ENCODE measurements at regions not wholly inside any gene's neighbourhood (a gene's known extent, or its start where the extent isn't known, plus 50 kb on each side); places are given as distances from the start of the nearest gene placed in this dataset.
A peak's percentile ranks its signal among the peaks of the same experiment; 100 is the strongest.

DNA sequence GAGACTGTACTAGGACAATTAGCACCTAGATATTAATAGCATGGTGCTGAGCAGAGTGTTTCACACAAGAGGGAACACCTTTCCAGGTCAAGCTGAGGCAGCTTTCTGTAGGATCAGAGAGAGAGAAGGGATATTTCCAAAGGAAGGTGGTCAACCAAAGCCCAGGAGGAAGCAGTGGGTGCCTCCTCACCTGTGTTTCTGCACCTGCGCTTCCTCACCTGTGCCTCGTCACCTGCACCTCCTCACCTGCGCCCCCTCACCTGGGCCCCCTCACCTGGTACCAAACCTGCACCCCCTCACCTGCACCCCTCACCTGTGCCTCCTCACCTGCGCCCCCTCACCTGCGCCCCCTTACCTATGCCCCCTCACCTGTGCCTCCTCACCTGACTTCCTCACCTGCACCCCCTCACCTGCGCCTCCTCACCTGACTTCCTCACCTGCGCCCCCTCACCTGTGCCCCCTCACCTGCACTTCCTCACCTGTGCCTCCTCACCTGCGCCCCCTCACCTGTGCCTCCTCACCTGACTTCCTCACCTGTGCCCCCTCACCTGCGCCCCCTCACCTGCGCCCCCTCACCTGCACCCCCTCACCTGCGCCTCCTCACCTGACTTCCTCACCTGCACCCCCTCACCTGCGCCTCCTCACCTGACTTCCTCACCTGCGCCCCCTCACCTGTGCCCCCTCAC, 67.9 kb downstream of the TTLL2 start:
- no peaks in the 10 kb centered on the region for H3K36me3 Mint-ChIP-seq (ENCODE audit: low read depth)
- no peaks in the 10 kb centered on the region for H3K4me1 Mint-ChIP-seq
- no peaks in the 10 kb centered on the region for H3K27me3 Mint-ChIP-seq
- H3K4me3 Mint-ChIP-seq: no peak overlapping the region
- H3K9me3 Mint-ChIP-seq: no peaks in the 10 kb centered on the region
- peak overlapping the region; percentile 60 for H3K27ac Mint-ChIP-seq
- DNase-seq (no peak), ATAC-seq (no peak)

GRCh38 chr6:167393731-167394130, 68.8 kb downstream of the TTLL2 start:
- DNase-seq (no peak), ATAC-seq (no peak)
- Mint-ChIP-seq H3K4me3 (no peak overlapping the region), H3K27ac (no peak overlapping the region), H3K9me3 (no peaks in the 10 kb centered on the region), H3K27me3 (no peaks in the 10 kb centered on the region), H3K4me1 (no peaks in the 10 kb centered on the region), H3K36me3 (ENCODE audit: low read depth) (no peaks in the 10 kb centered on the region)

GRCh38 chr6:167394339-167394738, 69.5 kb downstream of the TTLL2 start:
- Mint-ChIP-seq H3K27me3 (no peaks in the 10 kb centered on the region), H3K36me3 (ENCODE audit: low read depth) (no peaks in the 10 kb centered on the region), H3K4me3 (no peak overlapping the region), H3K9me3 (no peaks in the 10 kb centered on the region), H3K27ac (no peak overlapping the region), H3K4me1 (no peaks in the 10 kb centered on the region)
- DNase-seq (no peak), ATAC-seq (no peak)

DNA sequence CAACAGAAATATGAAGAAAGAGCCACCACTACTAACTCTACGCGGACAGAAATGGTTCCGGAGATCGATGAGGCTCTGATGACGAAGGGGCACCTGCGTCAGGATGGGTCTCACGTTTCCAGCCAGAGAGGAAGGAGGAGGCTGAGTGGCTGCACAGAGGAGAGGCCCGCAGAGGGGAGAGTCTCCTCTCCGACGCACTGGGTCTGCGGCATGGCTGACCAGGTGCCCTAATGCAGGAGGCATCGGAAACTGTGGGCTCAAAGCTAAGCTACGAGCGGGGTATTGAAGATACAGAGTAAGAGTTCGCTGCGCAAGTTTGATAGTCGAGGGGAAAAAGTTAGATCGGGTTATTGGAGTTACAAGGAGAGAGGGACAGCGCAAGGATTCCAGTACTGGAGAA, 69.9 kb downstream of the TTLL2 start:
- DNase-seq: no peak
- Mint-ChIP-seq H3K27ac (no peak overlapping the region), H3K9me3 (no peaks in the 10 kb centered on the region), H3K36me3 (ENCODE audit: low read depth) (no peaks in the 10 kb centered on the region), H3K4me1 (no peaks in the 10 kb centered on the region), H3K27me3 (no peaks in the 10 kb centered on the region), H3K4me3 (no peak overlapping the region)
- no peak for ATAC-seq

GRCh38 chr6:167396068-167396658, 71.3 kb downstream of the TTLL2 start:
- no peak overlapping the region for H3K27ac Mint-ChIP-seq

DNA sequence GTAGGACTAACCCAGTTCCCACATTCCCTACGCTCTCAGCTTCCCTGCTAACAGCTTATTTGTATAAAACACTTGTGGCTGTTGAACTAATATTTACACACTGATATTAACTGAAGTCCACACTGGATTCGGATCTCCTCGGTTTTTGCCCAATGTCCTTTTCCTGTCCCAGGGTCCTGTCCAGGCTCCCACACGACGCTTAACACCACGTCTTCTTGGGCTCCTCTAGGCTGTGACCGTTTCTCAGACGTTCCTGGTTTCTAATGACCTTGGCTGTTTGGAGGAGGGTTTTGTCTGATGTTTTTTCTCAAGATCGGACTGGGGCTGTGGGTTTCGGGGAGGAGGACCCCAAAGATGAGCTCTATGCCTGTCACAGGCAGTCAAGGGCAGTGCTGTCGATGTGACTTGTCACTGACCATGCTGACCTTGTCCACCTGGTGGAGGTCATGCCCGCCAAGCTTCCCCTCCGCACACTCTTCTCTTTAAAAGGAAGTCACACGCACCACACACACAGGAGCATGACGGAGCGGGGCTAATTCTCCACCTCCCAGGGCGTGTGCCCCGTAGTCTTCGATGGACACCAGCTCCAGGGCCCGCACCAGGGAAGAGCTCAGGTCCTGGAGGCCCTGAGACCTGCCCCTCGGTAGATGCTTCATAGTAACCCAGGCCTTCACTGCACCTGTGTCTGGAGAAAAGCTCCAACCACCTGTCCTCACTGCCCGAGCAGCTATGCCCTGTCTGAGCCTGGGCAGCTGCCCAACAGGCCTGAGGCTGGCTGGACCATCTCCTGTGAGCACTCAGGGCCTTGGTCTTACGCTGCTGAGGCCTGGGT, 72.0 kb downstream of the TTLL2 start:
- Mint-ChIP-seq H3K4me3 (no peak overlapping the region), H3K9me3 (no peaks in the 10 kb centered on the region), H3K27me3 (peaks cover 2% of the 10 kb centered on the region), H3K27ac (no peak overlapping the region), H3K36me3 (ENCODE audit: low read depth) (no peaks in the 10 kb centered on the region), H3K4me1 (no peaks in the 10 kb centered on the region)
- no peak for ATAC-seq
- no peak for DNase-seq

More at GRCh38 chr6:167396068-167396658, 71.3 kb downstream of the TTLL2 start:
- Mint-ChIP-seq H3K4me1 (no peaks in the 10 kb centered on the region), H3K4me3 (no peak overlapping the region), H3K27me3 (peaks cover 2% of the 10 kb centered on the region), H3K36me3 (ENCODE audit: low read depth) (no peaks in the 10 kb centered on the region), H3K9me3 (no peaks in the 10 kb centered on the region)
- no peak for ATAC-seq
- DNase-seq: no peak

DNA sequence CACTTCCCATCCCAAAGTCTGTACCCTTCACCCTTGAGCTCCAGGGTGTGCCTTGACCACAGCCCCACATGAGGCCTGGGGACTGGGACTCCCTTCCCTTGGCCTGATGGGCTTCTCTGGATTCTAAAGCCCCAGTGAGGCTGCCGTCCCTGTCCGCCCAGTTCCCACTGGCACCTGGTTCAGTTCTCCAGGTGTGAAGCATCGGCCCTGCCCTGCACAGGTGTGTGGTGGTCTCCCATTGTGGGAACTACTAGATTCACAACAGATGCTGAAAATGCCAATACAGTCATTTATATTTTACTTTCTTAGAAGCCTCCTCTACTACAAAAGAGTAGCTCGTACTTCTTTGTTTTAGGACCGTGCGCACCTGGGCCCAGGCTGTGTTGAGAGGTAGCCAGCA, 72.8 kb downstream of the TTLL2 start:
- Mint-ChIP-seq H3K27ac (no peak overlapping the region), H3K27me3 (peaks cover 2% of the 10 kb centered on the region), H3K36me3 (ENCODE audit: low read depth) (no peaks in the 10 kb centered on the region), H3K9me3 (no peaks in the 10 kb centered on the region), H3K4me1 (no peaks in the 10 kb centered on the region), H3K4me3 (no peak overlapping the region)
- no peak for DNase-seq
- ATAC-seq: no peak

DNA sequence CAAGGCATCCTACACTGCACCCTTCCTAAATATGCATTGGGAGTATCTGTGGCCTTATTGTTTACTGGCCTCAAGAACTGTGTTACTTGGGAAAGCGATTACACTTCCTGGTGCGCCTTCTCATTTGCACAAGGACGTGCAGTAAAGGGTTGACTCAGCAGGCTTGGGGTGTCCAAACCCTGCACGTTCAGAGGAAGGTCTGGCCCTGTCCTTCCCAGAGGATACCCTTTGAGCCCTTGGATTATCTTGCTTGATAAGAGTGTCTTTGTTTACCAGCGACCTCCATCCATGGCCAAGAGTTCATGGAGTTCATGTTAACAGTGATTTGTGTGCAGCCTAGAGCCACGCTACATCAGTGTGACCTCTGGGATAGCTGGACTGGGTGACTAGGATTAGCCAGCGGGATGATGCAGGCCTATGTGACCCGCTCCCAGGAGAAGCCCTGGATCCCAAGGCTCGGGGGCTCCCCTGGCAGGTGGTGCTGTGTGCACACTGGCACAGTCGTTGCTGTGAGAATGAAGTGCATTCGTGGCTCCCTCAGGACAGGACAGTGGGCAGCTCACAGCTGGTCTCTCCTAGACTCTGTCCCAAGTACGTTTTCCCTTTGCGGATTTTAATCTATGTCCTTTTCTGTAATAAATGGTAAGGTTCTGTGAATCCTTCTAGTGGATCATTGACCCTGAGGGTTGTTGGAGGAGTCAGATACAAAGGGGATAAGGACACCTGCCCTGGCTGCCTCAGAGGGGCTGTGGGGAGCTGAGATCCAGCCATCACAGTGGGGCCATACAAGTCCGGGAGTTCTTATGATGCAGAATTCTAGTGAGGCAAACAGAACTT, 73.5 kb downstream of the TTLL2 start:
- Mint-ChIP-seq H3K36me3 (ENCODE audit: low read depth) (no peaks in the 10 kb centered on the region), H3K4me3 (no peak overlapping the region), H3K27me3 (peaks cover 2% of the 10 kb centered on the region), H3K4me1 (no peaks in the 10 kb centered on the region), H3K27ac (no peak overlapping the region), H3K9me3 (no peaks in the 10 kb centered on the region)
- DNase-seq: no peak
- no peak for ATAC-seq

DNA sequence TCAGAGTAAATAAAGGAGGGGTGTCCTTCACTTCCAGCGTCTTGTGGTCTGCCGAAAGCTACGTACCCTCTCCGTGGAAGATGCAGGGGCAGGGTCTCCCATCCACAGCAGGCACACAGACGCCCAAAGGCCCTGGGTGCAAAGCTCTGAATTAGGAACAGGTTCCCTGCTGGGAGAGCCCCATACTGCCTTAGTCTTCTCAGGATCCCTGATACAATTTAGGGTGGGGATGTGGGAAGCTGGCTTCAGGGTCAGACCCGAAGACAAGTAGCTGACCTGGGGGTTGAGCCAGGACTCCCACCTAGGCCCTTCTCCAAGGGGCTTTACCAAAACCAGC, 74.1 kb downstream of the TTLL2 start:
- Mint-ChIP-seq H3K9me3 (no peaks in the 10 kb centered on the region), H3K36me3 (ENCODE audit: low read depth) (no peaks in the 10 kb centered on the region), H3K4me3 (no peak overlapping the region), H3K27ac (no peak overlapping the region), H3K4me1 (no peaks in the 10 kb centered on the region), H3K27me3 (peaks cover 2% of the 10 kb centered on the region)
- no peak for ATAC-seq
- DNase-seq: no peak

DNA sequence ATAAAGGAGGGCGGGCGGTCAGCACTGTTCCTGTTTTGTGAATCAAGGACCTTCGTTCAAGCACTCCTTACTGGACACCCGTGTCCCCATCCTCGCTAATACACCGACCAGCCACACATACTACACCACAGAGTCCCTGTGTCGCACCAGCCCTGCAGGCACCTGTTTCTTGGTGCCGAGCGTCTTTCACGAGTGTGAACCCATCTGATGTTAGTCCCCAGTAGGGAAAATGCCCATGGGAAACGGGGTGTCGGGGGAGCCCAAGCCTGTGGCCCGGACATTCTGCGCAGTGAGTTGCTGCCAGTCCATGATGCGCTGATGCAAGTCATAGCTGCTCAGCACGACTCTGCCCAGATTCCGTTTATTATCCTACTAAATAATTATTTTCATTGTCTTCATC, 74.7 kb downstream of the TTLL2 start:
- Mint-ChIP-seq H3K27me3 (peaks cover 2% of the 10 kb centered on the region), H3K4me3 (no peak overlapping the region), H3K27ac (no peak overlapping the region), H3K36me3 (ENCODE audit: low read depth) (no peaks in the 10 kb centered on the region), H3K9me3 (no peaks in the 10 kb centered on the region), H3K4me1 (no peaks in the 10 kb centered on the region)
- ATAC-seq (no peak), DNase-seq (no peak)

- DNase-seq: no peak
- H3K9me3 Mint-ChIP-seq: no peaks in the 10 kb centered on the region
- no peak overlapping the region for H3K4me3 Mint-ChIP-seq
- H3K4me1 Mint-ChIP-seq: no peaks in the 10 kb centered on the region
- ATAC-seq: no peak
- H3K36me3 Mint-ChIP-seq (ENCODE audit: low read depth): no peaks in the 10 kb centered on the region
- H3K27ac Mint-ChIP-seq: no peak overlapping the region
- H3K27me3 Mint-ChIP-seq: peaks cover 2% of the 10 kb centered on the region
Measured at GRCh38 chr6:167400482-167401138, 75.7 kb downstream of the TTLL2 start.

- no peak for DNase-seq
- H3K27me3 Mint-ChIP-seq: peaks cover 2% of the 10 kb centered on the region
- H3K27ac Mint-ChIP-seq: no peak overlapping the region
- no peaks in the 10 kb centered on the region for H3K4me1 Mint-ChIP-seq
- no peak overlapping the region for H3K4me3 Mint-ChIP-seq
- H3K36me3 Mint-ChIP-seq (ENCODE audit: low read depth): no peaks in the 10 kb centered on the region
- ATAC-seq: no peak
- no peaks in the 10 kb centered on the region for H3K9me3 Mint-ChIP-seq
Measured at GRCh38 chr6:167401525-167402194, 76.8 kb downstream of the TTLL2 start.

DNA sequence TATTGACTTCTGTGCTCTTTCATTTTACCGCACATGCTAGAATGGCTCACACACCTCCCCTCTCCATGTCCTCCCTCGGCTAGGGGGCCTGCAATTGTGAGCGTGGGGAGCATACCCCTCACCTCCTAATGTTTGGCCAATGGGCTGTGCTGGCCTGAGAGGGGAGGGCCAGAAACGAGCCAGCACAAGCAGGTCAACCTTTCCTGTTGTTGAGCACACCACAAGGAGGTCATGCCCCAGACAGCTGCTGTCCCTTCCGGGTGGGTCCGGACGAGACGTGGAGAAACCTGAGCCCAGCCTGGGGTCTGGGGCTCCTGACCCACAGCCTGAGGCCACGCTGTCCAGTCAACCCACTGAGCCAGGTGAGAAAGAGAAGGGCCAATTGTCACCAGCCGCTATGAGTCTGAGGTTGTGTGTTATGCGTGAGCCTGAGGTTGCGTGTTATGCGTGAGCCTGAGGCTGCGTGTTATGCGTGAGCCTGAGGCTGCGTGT, 77.4 kb downstream of the TTLL2 start:
- peaks cover 4% of the 10 kb centered on the region for H3K27me3 Mint-ChIP-seq
- H3K4me1 Mint-ChIP-seq: no peaks in the 10 kb centered on the region
- no peaks in the 10 kb centered on the region for H3K9me3 Mint-ChIP-seq
- ATAC-seq (no peak), DNase-seq (no peak)
- H3K4me3 Mint-ChIP-seq: no peak overlapping the region
- no peaks in the 10 kb centered on the region for H3K36me3 Mint-ChIP-seq (ENCODE audit: low read depth)
- H3K27ac Mint-ChIP-seq: no peak overlapping the region

- Mint-ChIP-seq H3K4me1 (no peaks in the 10 kb centered on the region), H3K27ac (no peak overlapping the region), H3K9me3 (no peaks in the 10 kb centered on the region), H3K27me3 (peaks cover 4% of the 10 kb centered on the region), H3K4me3 (no peak overlapping the region), H3K36me3 (ENCODE audit: low read depth) (no peaks in the 10 kb centered on the region)
- ATAC-seq: no peak
- DNase-seq: no peak
Measured at GRCh38 chr6:167403427-167403826, 78.5 kb downstream of the TTLL2 start.

Data from activated naive CD8-positive, alpha-beta T cell treated with anti-CD3 and anti-CD28 coated beads, Interleukin-2, amount 50 U/mL, for 24 hours (primary cell).